22Rv1 (cell line): ENCODE measurements at regions not wholly inside any gene's neighbourhood (a gene's known extent, or its start where the extent isn't known, plus 50 kb on each side); places are given as distances from the start of the nearest gene placed in this dataset.
"Not testable (repeated sequence)": the region's sequence is repeated elsewhere in the genome, so short reads cannot be mapped to it uniquely, and the experiment has no call there.

ENCODE experiments used
- CTCF ChIP-seq: fragments of 450-650 bp; IDR thresholded peaks from 2 replicates; pipeline ENCODE4 v1.5.1; 2017; ENCODE audit warnings: mild to moderate bottlenecking
- ZFX ChIP-seq: fragments of 450-650 bp; IDR thresholded peaks from 2 replicates; pipeline ENCODE4 v1.6.1; 2017; ENCODE audit warnings: antibody characterized with exemption, borderline replicate concordance

- not testable (repeated sequence) for TF ChIP-seq CTCF, ZFX
Observed at GRCh38 chrX:151066373-151066772, 83.2 kb downstream of the HMGB3 start.
